ENCODE measurements at regions not wholly inside any gene's neighbourhood (a gene's known extent, or its start where the extent isn't known, plus 50 kb on each side); places are given as distances from the start of the nearest gene placed in this dataset.

DNA sequence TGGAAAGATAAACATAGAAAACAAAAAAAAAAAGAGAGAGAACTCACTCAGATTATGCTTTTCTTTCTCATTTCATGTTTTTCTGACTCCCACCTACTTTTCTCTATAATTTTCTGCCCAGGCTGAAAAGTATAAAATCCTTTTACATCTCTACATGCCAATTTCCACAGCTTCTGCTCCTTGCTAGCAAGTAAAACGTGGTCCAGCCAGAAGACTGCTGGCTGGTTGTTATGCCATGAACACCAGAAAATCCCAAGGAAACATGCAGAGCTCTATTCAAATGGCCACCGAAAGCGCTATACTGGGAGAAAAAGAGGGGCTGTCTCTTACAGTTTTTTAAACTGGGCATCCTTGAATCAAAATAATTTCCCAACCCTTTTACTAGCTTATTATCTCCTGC is 512.8 kb upstream of the ID4 start:
- H3K4me1 Mint-ChIP-seq (ENCODE audit: low read depth), result peaks cover 75% of the 10 kb centered on the region
- no peak for DNase-seq (ENCODE audit: low spot score)
- H3K27me3 Mint-ChIP-seq (ENCODE audit: low read depth), result no peaks in the 10 kb centered on the region
- no peaks in the 10 kb centered on the region for H3K36me3 Mint-ChIP-seq (ENCODE audit: low read depth)
- no peak overlapping the region for H3K4me3 Mint-ChIP-seq (ENCODE audit: unreplicated experiment)
- no peaks in the 10 kb centered on the region for H3K9me3 Mint-ChIP-seq (ENCODE audit: low read depth)
- TF ChIP-seq, protein P1, sequence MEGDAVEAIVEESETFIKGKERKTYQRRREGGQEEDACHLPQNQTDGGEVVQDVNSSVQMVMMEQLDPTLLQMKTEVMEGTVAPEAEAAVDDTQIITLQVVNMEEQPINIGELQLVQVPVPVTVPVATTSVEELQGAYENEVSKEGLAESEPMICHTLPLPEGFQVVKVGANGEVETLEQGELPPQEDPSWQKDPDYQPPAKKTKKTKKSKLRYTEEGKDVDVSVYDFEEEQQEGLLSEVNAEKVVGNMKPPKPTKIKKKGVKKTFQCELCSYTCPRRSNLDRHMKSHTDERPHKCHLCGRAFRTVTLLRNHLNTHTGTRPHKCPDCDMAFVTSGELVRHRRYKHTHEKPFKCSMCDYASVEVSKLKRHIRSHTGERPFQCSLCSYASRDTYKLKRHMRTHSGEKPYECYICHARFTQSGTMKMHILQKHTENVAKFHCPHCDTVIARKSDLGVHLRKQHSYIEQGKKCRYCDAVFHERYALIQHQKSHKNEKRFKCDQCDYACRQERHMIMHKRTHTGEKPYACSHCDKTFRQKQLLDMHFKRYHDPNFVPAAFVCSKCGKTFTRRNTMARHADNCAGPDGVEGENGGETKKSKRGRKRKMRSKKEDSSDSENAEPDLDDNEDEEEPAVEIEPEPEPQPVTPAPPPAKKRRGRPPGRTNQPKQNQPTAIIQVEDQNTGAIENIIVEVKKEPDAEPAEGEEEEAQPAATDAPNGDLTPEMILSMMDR (IDR thresholded peaks at IDR 0.05), result no peak
- peak overlapping the region; percentile 70 for H3K27ac Mint-ChIP-seq (ENCODE audit: unreplicated experiment)

DNA sequence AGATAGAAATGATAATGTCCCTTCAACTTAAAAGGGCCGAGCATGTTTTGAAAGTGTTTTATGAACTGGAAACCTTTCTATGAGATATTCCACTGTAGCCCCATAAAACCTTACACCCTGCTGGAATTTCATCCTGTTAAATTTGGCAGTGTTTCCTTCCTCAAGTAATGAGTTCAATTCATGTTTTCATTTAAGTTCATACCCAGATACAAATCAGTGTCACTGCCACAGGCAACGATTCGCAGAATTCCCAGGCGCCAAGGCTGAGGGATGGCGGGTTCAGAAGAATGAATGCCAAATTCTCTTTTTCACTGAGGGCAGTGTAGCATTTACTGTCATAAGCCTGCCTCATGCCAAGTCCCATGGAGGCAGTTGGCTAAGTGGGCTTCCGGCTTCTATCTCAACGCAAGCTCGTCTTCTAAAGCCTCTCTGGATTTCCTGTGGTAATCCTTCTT is 511.8 kb upstream of the ID4 start:
- DNase-seq (ENCODE audit: low spot score), result no peak
- Mint-ChIP-seq H3K27ac (ENCODE audit: unreplicated experiment) (peak overlapping the region; percentile 53), H3K4me3 (ENCODE audit: unreplicated experiment) (no peak overlapping the region), H3K4me1 (ENCODE audit: low read depth) (peaks cover 70% of the 10 kb centered on the region), H3K36me3 (ENCODE audit: low read depth) (no peaks in the 10 kb centered on the region), H3K27me3 (ENCODE audit: low read depth) (no peaks in the 10 kb centered on the region), H3K9me3 (ENCODE audit: low read depth) (no peaks in the 10 kb centered on the region)
- TF ChIP-seq, protein P1 (IDR thresholded peaks at IDR 0.05), result no peak

DNA sequence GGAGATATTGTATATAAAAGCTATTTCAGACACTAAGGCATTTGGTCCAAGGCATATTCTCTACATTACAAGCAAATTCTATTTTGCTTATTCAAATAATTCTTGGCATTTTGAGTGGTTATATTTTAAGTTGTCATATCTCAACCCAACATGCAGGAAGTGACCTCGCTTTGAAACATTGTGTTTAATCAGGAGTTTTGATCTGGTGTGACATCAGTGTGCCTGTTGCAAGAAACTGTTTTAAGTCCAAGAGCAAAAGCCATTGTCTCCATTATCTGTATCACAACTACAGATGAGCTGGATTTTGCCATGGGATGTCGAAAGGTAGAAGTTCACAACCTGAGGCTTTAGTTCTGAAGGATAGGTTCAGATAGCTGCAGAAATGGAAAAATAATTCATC is 509.9 kb upstream of the ID4 start:
- Mint-ChIP-seq H3K27ac (ENCODE audit: unreplicated experiment) (no peak overlapping the region), H3K4me1 (ENCODE audit: low read depth) (peaks cover 56% of the 10 kb centered on the region), H3K27me3 (ENCODE audit: low read depth) (no peaks in the 10 kb centered on the region), H3K9me3 (ENCODE audit: low read depth) (no peaks in the 10 kb centered on the region), H3K36me3 (ENCODE audit: low read depth) (no peaks in the 10 kb centered on the region), H3K4me3 (ENCODE audit: unreplicated experiment) (no peak overlapping the region)
- TF ChIP-seq, protein P1 (IDR thresholded peaks at IDR 0.05), result no peak
- no peak for DNase-seq (ENCODE audit: low spot score)

DNA sequence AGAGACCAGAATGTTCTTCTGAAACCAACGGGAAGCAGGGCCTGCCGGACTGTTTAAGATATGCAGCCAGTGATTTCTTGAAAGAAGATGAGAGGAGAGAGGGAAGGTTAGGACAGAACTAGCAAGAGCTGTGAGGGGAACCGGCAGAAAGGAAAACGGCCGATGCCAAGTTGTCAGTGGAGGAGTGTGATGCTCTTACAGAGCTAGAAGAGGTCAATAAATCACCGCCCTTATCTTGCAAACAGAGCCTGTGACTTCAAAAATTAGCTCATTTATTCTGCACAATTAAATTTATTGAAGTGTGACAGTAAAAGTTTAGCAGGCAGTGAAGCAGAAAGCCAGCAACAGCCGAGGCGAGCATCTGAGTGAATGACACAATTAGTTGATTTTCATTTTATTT is 509.5 kb upstream of the ID4 start:
- peaks cover 54% of the 10 kb centered on the region for H3K4me1 Mint-ChIP-seq (ENCODE audit: low read depth)
- no peaks in the 10 kb centered on the region for H3K36me3 Mint-ChIP-seq (ENCODE audit: low read depth)
- peak overlapping the region; percentile 52 for H3K27ac Mint-ChIP-seq (ENCODE audit: unreplicated experiment)
- H3K27me3 Mint-ChIP-seq (ENCODE audit: low read depth), result no peaks in the 10 kb centered on the region
- H3K4me3 Mint-ChIP-seq (ENCODE audit: unreplicated experiment), result no peak overlapping the region
- no peak for DNase-seq (ENCODE audit: low spot score)
- no peaks in the 10 kb centered on the region for H3K9me3 Mint-ChIP-seq (ENCODE audit: low read depth)
- TF ChIP-seq, protein P1 (IDR thresholded peaks at IDR 0.05), result no peak

DNA sequence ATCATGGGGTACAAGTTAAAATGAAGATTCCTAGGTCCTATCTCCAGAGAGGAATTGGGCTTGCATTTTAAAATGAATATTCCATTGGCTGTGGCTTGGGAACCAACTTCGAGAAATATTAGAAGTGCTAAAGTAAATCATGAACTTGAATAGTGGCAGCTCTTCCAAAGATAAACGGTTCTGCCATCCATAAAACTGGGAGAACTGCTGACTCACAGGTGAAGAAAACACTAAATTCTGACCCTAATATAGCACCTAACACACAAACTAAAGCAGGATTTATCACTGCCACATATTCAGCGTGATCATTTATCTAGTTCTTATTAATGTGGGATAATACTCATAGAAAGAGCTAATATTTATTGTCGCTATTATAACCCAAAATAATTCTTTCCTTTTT is 508.1 kb upstream of the ID4 start:
- no peak overlapping the region for H3K4me3 Mint-ChIP-seq (ENCODE audit: unreplicated experiment)
- H3K4me1 Mint-ChIP-seq (ENCODE audit: low read depth), result peaks cover 44% of the 10 kb centered on the region
- no peaks in the 10 kb centered on the region for H3K27me3 Mint-ChIP-seq (ENCODE audit: low read depth)
- TF ChIP-seq, protein P1 (IDR thresholded peaks at IDR 0.05), result no peak
- H3K9me3 Mint-ChIP-seq (ENCODE audit: low read depth), result no peaks in the 10 kb centered on the region
- no peak overlapping the region for H3K27ac Mint-ChIP-seq (ENCODE audit: unreplicated experiment)
- H3K36me3 Mint-ChIP-seq (ENCODE audit: low read depth), result no peaks in the 10 kb centered on the region
- DNase-seq (ENCODE audit: low spot score), result no peak
